H9 (cell line): ENCODE measurements at regions not wholly inside any gene's neighbourhood (a gene's known extent, or its start where the extent isn't known, plus 50 kb on each side); places are given as distances from the start of the nearest gene placed in this dataset.
A peak's percentile ranks its signal among the peaks of the same experiment; 100 is the strongest.

Source experiments
- DNase-seq: peaks from one replicate; pipeline ENCODE4 v3.0.0-alpha.2; 2017
- H2AFZ ChIP-seq: one replicate; pipeline ENCODE4 v1.6.1; 2013; ENCODE audit warnings: mild to moderate bottlenecking, low read length, control low read depth, moderate library complexity
- H2AK5ac ChIP-seq: 2 replicates; pipeline ENCODE4 v1.6.1; 2013; ENCODE audit warnings: low read length, control low read depth, mixed read lengths; ENCODE audit not compliant: insufficient read length
- H2BK120ac ChIP-seq: one replicate; pipeline ENCODE4 v1.6.1; 2013; ENCODE audit warnings: low read depth, mild to moderate bottlenecking, low read length, control low read depth, inconsistent platforms; ENCODE audit not compliant: poor library complexity, severe bottlenecking
- H2BK12ac ChIP-seq: 2 replicates; pipeline ENCODE4 v1.6.1; 2013; ENCODE audit warnings: low read length, control low read depth, mixed read lengths, low read depth; ENCODE audit not compliant: insufficient read length
- H2BK15ac ChIP-seq: 2 replicates; pipeline ENCODE4 v1.6.1; 2013; ENCODE audit warnings: low read depth, low read length, control low read depth
- H2BK20ac ChIP-seq: one replicate; pipeline ENCODE4 v1.6.1; 2013; ENCODE audit warnings: low read depth, mild to moderate bottlenecking, low read length, control low read depth, inconsistent platforms; ENCODE audit not compliant: poor library complexity, severe bottlenecking
- H2BK5ac ChIP-seq: 2 replicates; pipeline ENCODE4 v1.6.1; 2013; ENCODE audit warnings: low read length, control low read depth, mixed read lengths; ENCODE audit not compliant: insufficient read length
- H3K14ac ChIP-seq: 2 replicates; pipeline ENCODE4 v1.6.1; 2013; ENCODE audit warnings: low read length, control low read depth; ENCODE audit not compliant: insufficient read depth
- H3K18ac ChIP-seq: 2 replicates; pipeline ENCODE4 v1.6.1; 2013; ENCODE audit warnings: low read depth, mild to moderate bottlenecking, mixed read lengths, low read length, control low read depth; ENCODE audit not compliant: insufficient read length
- H3K23ac ChIP-seq: 2 replicates; pipeline ENCODE4 v1.6.1; 2013; ENCODE audit warnings: low read length, control low read depth, mixed read lengths, low read depth; ENCODE audit not compliant: insufficient read length
- H3K23me2 ChIP-seq: 2 replicates; pipeline ENCODE4 v1.6.1; 2013; ENCODE audit warnings: low read depth, mild to moderate bottlenecking, mixed read lengths, low read length, control low read depth; ENCODE audit not compliant: insufficient read length, poor library complexity, severe bottlenecking
- H3K27ac ChIP-seq: 2 replicates; pipeline ENCODE4 v1.5.1; 2013; ENCODE audit warnings: low read length, control low read depth, mixed read lengths, low read depth; ENCODE audit not compliant: insufficient read length
- H3K27me3 ChIP-seq: 2 replicates; pipeline ENCODE4 v1.6.1; 2013; ENCODE audit warnings: low read length, control low read depth, inconsistent platforms; ENCODE audit not compliant: insufficient read depth
- H3K4ac ChIP-seq: 2 replicates; pipeline ENCODE4 v1.6.1; 2013; ENCODE audit warnings: low read depth, mild to moderate bottlenecking, control low read depth, inconsistent platforms, low read length, moderate library complexity
- H3K4me1 ChIP-seq: 2 replicates; pipeline ENCODE4 v1.6.1; 2013; ENCODE audit warnings: low read length, control low read depth, inconsistent platforms; ENCODE audit not compliant: insufficient read depth
- H3K4me2 ChIP-seq: 2 replicates; pipeline ENCODE4 v1.6.1; 2013; ENCODE audit warnings: low read length, control low read depth, mixed read lengths; ENCODE audit not compliant: insufficient read length, insufficient read depth
- H3K56ac ChIP-seq: 2 replicates; pipeline ENCODE4 v1.6.1; 2013; ENCODE audit warnings: low read depth, mild to moderate bottlenecking, mixed read lengths, low read length, control low read depth; ENCODE audit not compliant: insufficient read length
- H3K79me1 ChIP-seq: 2 replicates; pipeline ENCODE4 v1.6.1; 2013; ENCODE audit warnings: low read depth, mild to moderate bottlenecking, moderate library complexity, low read length, control low read depth, inconsistent platforms; ENCODE audit not compliant: insufficient read depth, poor library complexity, severe bottlenecking
- H3K79me2 ChIP-seq: 2 replicates; pipeline ENCODE4 v1.6.1; 2013; ENCODE audit warnings: low read length, control low read depth, inconsistent platforms; ENCODE audit not compliant: insufficient read depth
- H3K9ac ChIP-seq: 2 replicates; pipeline ENCODE4 v1.6.1; 2013; ENCODE audit warnings: low read length, control low read depth, mixed read lengths; ENCODE audit not compliant: insufficient read length; ENCODE audit errors: extremely low read depth
- H3K9me3 ChIP-seq: one replicate; pipeline ENCODE4 v1.6.1; 2013; ENCODE audit warnings: low read depth, low read length, inconsistent platforms; ENCODE audit not compliant: control insufficient read depth
- H3T11ph ChIP-seq: one replicate; pipeline ENCODE4 v1.6.1; 2013; ENCODE audit warnings: mild to moderate bottlenecking, low read length, control low read depth, inconsistent platforms
- H4K20me1 ChIP-seq: one replicate; pipeline ENCODE4 v1.6.1; 2013; ENCODE audit not compliant: control insufficient read depth, insufficient read length, insufficient read depth
- H4K5ac ChIP-seq: 2 replicates; pipeline ENCODE4 v1.6.1; 2013; ENCODE audit warnings: low read depth, mild to moderate bottlenecking, mixed read lengths, low read length, control low read depth; ENCODE audit not compliant: insufficient read length
- H4K8ac ChIP-seq: replicated peaks from 2 replicates; pipeline ENCODE4 v1.6.1; 2013; ENCODE audit warnings: low read length, control low read depth, mixed read lengths, low read depth; ENCODE audit not compliant: insufficient read length
- H4K91ac ChIP-seq: 2 replicates; pipeline ENCODE4 v1.6.1; 2013; ENCODE audit warnings: low read depth, mild to moderate bottlenecking, moderate library complexity, mixed read lengths, low read length, control low read depth; ENCODE audit not compliant: insufficient read length
- H3K27ac Mint-ChIP-seq, 3 experiments: 2 replicates in 2 of 3; 3 replicates in 1 of 3; pipeline ENCODE4 v1.8.0; 2020 to 2021; ENCODE audit warnings: mixed read lengths in 3 of 3, mild to moderate bottlenecking in 1 of 3, moderate library complexity in 1 of 3
- H3K27me3 Mint-ChIP-seq: 2 replicates; pipeline ENCODE4 v1.8.0; 2021; ENCODE audit warnings: low read depth, mild to moderate bottlenecking, moderate library complexity, mixed read lengths
- H3K36me3 Mint-ChIP-seq, 3 experiments: 2 replicates in 2 of 3; 3 replicates in 1 of 3; pipeline ENCODE4 v1.8.0; 2020 to 2021; ENCODE audit warnings: low read depth in 3 of 3, mixed read lengths in 3 of 3; ENCODE audit not compliant: insufficient read depth in 1 of 3
- H3K4me1 Mint-ChIP-seq, 2 experiments: 2 replicates each; pipeline ENCODE4 v1.8.0; 2020; ENCODE audit warnings: mixed read lengths in 2 of 2
- H3K4me3 Mint-ChIP-seq, 2 experiments: 2 replicates in 1 of 2; 3 replicates in 1 of 2; pipeline ENCODE4 v1.8.0; 2020 to 2021; ENCODE audit warnings: mild to moderate bottlenecking in 2 of 2, mixed read lengths in 2 of 2, moderate library complexity in 1 of 2
- H3K9me3 Mint-ChIP-seq, 2 experiments: 2 replicates in 1 of 2; 3 replicates in 1 of 2; pipeline ENCODE4 v1.8.0; 2020; ENCODE audit warnings: mild to moderate bottlenecking in 2 of 2, mixed read lengths in 2 of 2, moderate library complexity in 1 of 2
- WGBS: extraction: QIAGEN DNeasy Blood & Tissue Kit; methylation state at CpG from one replicate; pipeline ENCODE4 v1.1.7; 2013; ENCODE audit warnings: missing lambda C conversion rate, low lambda C conversion rate, mixed read lengths; ENCODE audit not compliant: insufficient read length; ENCODE audit errors: extremely low coverage; 5-methylcytosine and 5-hydroxymethylcytosine counted together
- TF ChIP-seq, protein P1 (sequence below): fragments of 200-600 bp; sonication (generic); conservative IDR thresholded peaks from 3 replicates; pipeline ENCODE4 v1.8.0; 2021; ENCODE audit warnings: antibody characterized with exemption, mild to moderate bottlenecking

GRCh38 chr4:119774840-119775239 is 146.2 kb upstream of the PDE5A start:
- H4K8ac ChIP-seq: no peak overlapping the region
- H3K4me1 Mint-ChIP-seq: peaks cover 20 to 21% of the 10 kb centered on the region in 2 experiments
- WGBS: no CpG with 5 or more reads among the region's 2 CpGs
- no peaks in the 10 kb centered on the region for H3K79me1 ChIP-seq
- H3K9me3 Mint-ChIP-seq: peaks cover 4 to 11% of the 10 kb centered on the region in 2 experiments; a peak in 3 of 5 replicates
- no peak overlapping the region for H3K18ac ChIP-seq
- no peak overlapping the region for H2BK120ac ChIP-seq
- H2BK12ac ChIP-seq: no peak overlapping the region
- H2AK5ac ChIP-seq: no peak overlapping the region
- H3K79me2 ChIP-seq: no peaks in the 10 kb centered on the region
- H2AFZ ChIP-seq: no peak overlapping the region
- H3K27ac Mint-ChIP-seq: peak overlapping the region; percentile 13 to 61 (median 24); a peak in 4 of 7 replicates
- peaks cover 6% of the 10 kb centered on the region; the same call in 1 of the 2 replicates for H3K4me1 ChIP-seq
- no peaks in the 10 kb centered on the region for H3K27me3 ChIP-seq
- no peaks in the 10 kb centered on the region for H3K27me3 Mint-ChIP-seq
- no peak overlapping the region for H3K9ac ChIP-seq
- no peak overlapping the region for H4K5ac ChIP-seq
- H4K20me1 ChIP-seq: no peaks in the 10 kb centered on the region
- no peak overlapping the region for H3K4me3 Mint-ChIP-seq
- no peaks in the 10 kb centered on the region for H3K23me2 ChIP-seq
- H2BK20ac ChIP-seq: no peak overlapping the region
- peak; percentile 73 for DNase-seq
- TF ChIP-seq, protein P1, sequence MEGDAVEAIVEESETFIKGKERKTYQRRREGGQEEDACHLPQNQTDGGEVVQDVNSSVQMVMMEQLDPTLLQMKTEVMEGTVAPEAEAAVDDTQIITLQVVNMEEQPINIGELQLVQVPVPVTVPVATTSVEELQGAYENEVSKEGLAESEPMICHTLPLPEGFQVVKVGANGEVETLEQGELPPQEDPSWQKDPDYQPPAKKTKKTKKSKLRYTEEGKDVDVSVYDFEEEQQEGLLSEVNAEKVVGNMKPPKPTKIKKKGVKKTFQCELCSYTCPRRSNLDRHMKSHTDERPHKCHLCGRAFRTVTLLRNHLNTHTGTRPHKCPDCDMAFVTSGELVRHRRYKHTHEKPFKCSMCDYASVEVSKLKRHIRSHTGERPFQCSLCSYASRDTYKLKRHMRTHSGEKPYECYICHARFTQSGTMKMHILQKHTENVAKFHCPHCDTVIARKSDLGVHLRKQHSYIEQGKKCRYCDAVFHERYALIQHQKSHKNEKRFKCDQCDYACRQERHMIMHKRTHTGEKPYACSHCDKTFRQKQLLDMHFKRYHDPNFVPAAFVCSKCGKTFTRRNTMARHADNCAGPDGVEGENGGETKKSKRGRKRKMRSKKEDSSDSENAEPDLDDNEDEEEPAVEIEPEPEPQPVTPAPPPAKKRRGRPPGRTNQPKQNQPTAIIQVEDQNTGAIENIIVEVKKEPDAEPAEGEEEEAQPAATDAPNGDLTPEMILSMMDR: no peak
- no peaks in the 10 kb centered on the region for H3K9me3 ChIP-seq
- no peak overlapping the region for H2BK5ac ChIP-seq
- no peak overlapping the region for H3K23ac ChIP-seq
- H3K4me2 ChIP-seq: no peak overlapping the region
- no peak overlapping the region for H2BK15ac ChIP-seq
- H3K36me3 Mint-ChIP-seq: peaks cover 1 to 12% (median 5%) of the 10 kb centered on the region in 3 experiments; a peak in 4 of 7 replicates
- H3K4ac ChIP-seq: no peak overlapping the region
- no peak overlapping the region for H3K14ac ChIP-seq
- no peak overlapping the region for H4K91ac ChIP-seq
- no peak overlapping the region for H3K56ac ChIP-seq
- no peak overlapping the region for H3T11ph ChIP-seq
- H3K27ac ChIP-seq: no peak overlapping the region
